GM23248 (cell line): ENCODE measurements at regions not wholly inside any gene's neighbourhood (a gene's known extent, or its start where the extent isn't known, plus 50 kb on each side); places are given as distances from the start of the nearest gene placed in this dataset.

Source experiments
- EZH2 ChIP-seq: fragments of 200-600 bp; sonication (generic); IDR thresholded peaks from 2 replicates; pipeline ENCODE4 v1.6.1; 2018; ENCODE audit warnings: antibody characterized with exemption, mild to moderate bottlenecking; ENCODE audit not compliant: insufficient read depth, poor library complexity, severe bottlenecking
- EZH2phosphoT487 ChIP-seq: fragments of 200-600 bp; sonication (generic); IDR thresholded peaks from 2 replicates; pipeline ENCODE4 v1.6.1; 2018; ENCODE audit warnings: antibody characterized with exemption, moderate library complexity, mild to moderate bottlenecking, low read depth; ENCODE audit not compliant: insufficient read depth

DNA sequence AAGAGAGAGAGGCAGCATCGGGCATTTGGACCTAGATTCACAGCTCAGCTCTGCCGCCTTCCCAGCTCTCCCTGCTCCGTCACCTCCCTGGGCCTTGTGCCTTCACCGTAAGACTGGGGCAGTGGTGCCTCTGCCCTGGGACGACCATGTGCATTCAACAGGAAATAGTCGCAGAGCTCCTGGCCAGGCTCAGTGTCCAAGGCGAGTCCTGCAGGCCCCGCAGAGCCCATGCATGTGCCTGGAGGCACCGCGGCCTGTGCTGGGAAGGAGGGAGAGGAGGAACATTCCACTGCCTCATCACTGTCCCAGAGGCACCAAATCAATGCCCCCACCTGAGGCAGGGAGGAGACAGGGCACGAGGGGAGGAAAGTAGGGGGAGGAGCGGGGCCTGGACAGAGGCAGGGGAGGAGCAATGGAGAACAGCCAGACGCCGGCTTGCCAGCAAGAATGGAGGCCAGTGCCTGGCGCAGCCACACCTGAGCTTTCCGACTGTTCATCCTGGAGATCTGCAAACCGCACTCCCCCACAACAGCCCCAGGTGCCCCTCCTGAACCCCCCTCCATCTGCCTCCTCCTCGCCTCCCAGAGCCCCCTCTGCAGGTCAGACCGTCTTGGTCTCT lies 74.4 kb upstream of the PRR5 start:
- TF ChIP-seq EZH2phosphoT487 (no peak), EZH2 (no peak)
